Bone marrow (tissue), 2 donors: ENCODE measurements at regions not wholly inside any gene's neighbourhood (a gene's known extent, or its start where the extent isn't known, plus 50 kb on each side); places are given as distances from the start of the nearest gene placed in this dataset.

Source experiments
- DNase-seq, 2 donors: peaks; one replicate each; lab custom pipeline; 2025; lab: John Stamatoyannopoulos, UW

DNA sequence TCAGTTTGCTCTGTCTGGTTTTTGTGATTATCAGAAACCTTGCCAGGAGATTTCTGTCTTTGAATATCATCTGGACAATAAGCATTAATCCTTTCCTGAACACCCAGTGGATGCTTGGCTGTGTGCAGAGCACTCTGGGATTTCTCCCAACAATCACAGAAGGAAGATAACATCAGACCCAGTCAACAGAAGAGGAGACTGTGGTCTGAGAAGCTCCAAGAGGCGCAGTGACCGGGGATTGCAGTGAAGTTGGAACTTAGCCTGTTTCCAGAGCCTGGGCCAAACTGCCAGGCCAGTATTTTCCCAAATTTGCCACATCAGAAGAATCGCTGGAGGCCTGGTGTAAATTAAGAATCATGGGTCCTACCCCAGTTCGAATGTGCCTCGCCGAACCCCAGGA lies 264.7 kb downstream of the C16orf95 start:
- DNase-seq = no peak

DNA sequence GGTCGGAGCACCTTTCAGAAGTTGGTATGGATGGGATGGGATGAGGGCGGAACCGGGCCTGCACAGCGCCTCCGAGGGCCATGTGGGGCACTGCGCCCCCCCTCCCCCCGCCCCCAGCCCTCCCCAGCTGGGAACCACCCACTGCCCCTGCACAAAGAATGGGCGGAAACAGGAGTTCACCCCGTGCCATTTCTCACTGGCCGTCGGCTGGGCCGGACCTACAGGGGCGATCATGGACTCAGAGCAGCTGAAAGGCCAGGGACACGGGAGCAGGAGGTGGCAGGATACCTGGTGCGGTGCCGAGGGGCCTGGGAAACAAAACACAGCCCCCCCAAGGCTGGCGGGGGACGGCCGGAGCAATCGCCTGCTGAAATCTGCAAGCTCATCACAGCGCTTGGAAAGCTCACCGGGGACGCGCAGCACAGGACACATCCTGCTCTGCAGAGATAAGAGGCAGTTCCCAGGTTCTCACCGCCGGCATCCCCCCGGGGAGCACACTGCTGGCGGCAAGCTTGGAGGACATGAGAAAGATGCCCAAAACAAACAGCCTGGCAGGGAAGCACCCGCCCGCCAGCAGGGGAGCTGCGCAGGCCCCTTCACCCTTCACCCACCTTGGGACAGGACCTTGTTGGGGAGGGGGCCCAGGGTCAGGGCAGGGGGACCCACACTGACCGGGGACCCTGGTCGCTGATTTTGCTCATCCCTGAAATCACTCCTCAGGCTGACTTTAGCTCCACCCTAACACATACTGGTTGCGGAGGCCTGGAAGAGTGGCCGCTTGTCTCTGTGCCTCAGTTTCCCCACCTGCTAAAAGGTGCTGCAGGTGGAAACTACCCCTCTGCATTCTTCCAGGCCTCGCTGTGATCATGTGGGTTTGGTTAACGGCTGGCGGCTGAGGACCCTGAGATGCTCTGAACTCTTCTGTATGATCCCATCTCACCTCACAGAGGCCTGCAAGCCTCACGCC lies 263.9 kb downstream of the C16orf95 start:
- no peak for DNase-seq

DNA sequence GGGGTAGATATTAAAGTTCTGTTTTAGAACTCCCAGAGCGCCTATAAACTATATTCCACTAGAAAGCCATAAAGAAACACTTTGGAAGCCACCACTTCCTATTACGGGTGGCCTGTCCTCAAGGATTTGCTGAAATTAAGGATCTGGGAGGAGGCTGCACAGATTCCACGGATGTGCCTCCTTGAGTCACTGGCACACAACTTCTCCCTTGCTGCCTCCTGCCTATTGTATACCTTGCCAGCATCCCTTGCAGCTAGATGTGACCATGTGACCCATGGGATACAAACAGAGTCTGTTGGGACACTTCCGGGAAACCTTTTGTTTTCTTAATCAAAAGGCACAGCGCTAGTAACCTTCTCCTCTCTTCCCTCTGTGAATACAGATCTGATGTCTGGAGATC lies 263.0 kb downstream of the C16orf95 start:
- DNase-seq = no peak

DNA sequence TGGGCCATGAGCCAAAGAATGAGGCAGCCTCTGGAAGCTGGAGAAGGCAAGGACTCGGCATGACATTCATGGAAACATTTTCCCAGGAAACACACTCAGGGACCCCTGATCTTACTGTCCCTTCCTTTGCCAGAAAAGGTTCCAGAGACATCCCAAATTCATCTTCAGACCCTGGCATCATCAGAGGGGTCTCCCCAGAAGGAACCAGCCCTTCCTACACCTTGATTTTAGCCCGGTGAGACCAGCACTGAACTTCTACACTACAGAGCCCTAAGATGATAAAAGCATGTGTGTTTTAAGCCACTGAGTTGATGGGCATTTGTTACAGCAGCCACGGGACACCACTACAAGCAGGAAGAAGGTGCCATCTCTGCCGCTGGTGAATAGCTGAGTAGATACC lies 262.3 kb downstream of the C16orf95 start:
- DNase-seq = no peak

DNA sequence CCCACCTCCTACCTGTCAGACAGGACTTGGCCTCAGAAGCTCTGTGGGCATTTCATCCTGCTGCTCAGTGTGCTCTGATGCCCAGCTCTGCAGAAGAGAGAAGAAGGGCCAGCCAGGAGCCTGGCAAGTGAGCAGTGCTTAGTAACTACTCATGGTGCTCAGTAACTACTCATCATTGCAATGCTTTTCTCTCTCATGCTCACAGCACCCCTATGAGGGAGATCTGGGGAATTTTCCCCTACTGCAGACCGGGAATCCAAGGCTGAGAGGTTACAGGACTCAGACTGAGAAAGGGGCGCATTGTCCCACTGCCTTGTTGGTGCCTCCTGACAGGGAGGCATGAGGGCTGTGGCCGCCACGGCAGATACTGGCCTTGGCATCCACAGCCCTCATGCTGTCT lies 261.1 kb downstream of the C16orf95 start:
- no peak for DNase-seq

DNA sequence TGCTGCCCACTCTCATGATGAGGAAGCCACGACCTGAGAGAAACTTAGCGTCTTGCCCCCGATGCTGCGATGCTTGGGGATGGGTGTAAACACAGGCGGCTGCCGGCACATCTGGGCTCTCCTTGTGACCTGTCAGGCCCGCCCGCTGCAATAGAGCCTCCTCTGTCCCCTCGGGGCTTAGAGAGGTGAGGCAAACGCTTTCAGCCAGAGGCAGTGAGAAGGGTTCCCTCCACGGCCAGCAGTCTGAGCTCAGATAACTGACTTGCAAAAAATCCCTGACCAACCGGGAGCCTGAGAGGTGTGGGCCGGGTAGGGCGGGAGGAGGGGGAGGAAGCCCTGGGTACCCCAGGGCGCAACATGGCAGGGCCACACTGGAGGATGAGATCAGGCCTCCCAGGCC lies 260.6 kb downstream of the C16orf95 start:
- no peak for DNase-seq

DNA sequence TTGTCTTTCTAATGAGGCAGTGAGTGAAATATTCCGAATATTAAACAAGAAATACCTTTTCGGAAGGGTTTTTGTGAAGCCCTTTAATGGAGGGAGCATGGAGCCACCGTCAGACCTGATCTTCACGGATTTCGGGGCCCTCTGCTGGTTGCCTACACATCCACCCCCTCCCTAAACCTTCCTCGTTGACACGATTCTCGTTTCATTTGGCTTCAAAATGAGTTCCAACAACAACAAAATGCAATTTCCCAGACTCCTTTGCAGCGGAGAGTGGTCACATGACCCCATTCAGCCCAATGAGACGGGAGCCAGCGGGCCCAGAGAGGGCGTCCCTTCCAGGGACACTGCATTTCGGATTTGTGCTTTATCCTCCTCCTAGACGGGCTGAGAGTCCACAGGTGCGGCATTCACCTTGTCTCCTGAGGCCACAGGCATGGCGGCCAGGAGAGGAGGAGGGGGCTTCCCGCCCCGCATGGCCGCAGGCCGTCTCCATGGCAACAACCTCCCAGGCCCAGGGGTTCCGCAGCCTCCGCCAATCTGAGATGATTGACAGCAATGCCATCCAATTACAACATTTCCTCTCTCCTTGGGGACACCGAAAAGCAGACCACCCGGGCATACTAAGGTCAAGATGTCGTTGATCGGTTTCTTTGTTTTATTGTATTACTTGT lies 259.8 kb downstream of the C16orf95 start:
- no peak for DNase-seq

DNA sequence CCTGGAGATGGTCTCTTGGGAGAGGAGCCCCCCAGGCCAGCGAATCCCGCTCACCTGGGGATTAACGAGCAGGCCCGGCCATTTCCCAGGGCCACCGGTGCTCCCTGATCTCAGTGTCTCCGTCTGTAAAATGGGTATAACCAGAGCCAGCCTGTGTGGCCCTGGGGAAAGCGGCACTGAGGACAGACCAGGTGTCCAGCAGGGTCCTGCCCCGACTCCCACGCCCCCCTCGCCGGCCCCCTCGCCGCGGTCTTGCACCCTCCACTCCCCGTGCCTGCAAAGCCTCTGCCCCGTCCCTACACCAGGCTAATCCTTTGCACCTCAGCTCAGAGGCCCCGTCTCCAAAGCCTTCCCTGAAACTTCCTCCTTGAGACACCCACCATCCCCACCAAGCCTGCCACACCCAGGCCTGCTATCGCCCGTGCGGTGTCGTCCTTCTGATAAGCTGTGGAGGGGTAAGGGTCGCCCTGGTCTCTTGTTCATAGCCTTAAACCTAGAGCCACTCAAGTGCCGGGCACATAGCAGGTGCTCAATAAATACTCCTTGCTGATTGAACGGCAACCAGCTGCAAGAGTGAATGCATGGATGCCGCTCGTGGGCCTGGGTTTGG lies 259.1 kb downstream of the C16orf95 start:
- no peak for DNase-seq

DNA sequence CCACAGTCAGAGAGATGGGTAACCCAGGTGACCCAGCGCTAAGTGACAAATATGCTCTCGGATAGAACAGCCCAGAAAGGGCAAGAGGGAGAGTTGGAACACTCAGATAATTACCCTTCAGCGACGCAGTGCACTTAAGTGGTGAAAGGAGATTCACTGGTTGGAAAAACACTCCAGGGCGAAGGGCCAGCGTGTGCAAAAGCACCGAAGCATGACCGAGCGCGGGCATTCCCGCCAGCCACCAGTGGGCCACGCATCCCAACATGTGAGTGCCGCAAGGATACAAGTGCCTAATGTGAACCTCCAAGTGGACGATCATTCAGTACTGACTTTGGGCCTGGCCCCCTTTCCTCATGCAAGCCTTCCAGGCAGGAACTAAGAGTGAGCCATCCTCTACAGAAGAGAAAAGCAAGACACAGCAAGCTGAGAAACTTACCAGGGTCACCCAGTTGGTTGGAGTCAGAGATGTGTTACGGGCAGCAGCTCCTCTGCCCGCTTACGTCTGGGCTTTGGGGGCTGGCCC lies 258.4 kb downstream of the C16orf95 start:
- DNase-seq = no peak

DNA sequence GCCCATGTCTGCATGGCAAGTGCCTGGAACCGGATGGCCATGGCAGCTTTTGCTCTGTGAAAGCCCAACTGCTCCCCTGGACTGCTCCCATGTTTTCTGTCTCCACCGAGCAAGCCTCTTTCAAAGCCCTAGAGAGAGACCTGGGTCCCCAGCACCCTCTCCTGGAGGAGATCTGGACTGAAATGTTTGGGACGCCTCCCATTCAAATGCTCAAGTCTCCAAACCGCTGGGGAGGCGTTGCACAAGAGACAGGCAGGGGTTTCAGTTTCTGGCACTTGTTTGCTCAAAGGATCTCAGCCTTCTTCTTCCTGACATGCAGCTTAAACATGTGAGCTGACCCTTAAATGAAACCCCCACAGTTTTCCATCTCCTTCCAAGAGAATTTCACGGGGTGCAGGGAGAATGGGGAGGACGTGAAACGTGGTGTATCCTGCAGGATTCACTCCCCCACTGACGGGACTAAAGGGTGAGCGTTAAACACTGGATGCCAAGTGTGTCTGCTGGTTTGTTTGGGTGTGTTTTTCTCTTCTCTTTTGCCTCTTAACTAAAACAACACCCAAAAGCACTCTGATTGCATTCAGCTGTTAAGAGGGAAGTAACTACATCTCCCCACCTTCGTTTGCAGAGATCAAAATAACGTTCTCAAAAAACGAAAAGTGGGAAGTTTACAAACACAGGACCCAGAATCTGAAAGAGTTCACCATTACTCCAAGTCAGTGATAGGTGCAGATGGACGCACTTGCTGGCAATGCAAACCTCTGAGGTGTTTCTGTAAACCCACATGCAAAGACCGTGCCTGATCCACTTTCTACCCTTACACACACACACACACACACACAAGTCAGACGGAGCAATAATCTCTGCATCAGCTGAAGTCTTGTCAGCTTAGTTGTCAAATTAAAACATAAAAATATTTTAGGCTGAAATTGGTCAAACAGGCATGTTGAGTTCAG lies 256.9 kb downstream of the C16orf95 start:
- no peak for DNase-seq

DNA sequence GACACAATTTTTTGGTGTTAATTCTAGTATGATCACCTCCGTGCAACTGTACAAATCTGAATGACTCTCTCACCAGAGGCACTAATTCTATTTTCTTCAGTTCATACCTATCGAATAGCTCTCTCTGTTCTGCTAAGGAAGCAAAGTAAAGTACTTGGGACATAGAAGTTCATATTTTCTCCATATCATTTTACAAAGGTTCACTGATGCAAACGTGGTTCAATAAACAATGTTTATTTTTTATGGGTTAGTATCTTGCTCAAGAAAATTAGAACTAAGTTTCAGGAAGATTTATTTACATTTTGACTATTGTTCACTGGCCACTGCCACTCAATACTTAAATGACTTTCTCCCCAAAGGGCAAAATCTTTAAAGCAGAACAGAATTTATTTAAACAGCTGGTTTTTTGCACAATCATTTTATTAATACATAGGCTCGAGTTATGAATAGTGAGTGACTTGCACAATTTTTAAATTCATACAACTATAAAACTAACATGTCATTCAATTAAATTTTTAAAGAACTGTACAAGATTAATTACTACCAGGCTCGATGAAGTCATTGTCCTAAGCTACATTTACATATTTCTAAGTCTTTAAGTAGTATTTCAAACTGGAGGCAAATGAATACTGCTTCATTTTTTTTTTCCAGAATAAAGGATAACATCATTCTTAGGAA lies 255.8 kb downstream of the C16orf95 start:
- DNase-seq = no peak

DNA sequence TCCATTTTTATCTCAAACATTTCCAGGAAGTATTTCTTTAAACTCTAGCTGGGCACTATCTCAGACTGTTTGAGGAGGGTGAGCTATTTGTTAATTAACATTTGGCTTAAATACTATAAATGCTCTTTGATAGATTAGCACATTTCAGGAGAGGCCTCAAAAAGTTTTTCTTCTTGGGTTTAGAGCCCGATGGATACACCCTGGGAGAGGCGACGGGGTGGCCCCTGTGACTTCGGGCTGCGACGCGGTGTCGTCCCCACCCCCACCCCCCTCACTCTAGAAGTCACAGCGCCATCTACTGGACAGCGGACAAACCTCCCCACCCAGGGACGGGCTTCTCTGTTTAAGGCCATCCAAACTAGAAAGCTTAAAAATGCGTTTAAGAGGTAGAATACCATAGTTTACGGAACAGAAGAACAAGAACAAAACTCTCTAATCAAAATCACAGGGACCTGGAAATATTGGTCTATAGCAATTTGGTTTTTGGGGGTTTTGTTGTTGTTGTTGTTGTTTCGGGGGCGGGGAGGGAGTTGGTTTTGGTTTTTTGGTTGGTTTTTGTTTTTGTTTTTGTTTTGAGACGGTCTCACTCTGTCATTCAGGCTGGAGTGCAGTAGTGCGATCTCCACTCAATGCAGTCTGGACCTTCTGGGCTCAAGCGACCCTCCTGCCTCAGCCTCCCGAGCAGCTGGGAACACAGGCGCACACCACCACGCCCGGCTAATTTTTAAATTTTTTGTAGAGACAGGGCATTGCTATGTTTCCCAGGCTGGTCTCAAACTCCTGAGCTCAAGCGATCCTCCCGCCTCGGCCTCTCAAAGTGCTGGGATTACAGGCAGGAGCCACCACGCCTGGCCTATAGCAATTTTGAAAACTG lies 254.4 kb downstream of the C16orf95 start:
- peak; percentile 13 to 20 for DNase-seq

DNA sequence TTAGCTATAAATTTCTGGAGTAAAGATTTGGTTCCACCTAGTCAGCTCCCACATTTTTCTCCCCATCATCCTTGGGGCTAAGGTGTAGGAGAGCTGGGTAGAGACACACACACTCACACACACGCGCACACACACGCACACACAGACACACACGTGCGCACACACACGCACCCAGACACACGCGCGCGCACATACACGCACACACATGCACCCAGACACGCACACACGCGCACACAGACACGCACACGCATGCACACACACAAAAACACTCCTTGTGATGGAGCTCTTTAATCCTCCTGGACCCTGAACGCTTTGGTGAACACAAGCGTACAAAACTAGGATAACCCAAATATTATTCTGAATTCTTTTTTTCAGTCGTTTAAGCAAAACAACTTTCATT lies 253.6 kb downstream of the C16orf95 start:
- no peak for DNase-seq

DNA sequence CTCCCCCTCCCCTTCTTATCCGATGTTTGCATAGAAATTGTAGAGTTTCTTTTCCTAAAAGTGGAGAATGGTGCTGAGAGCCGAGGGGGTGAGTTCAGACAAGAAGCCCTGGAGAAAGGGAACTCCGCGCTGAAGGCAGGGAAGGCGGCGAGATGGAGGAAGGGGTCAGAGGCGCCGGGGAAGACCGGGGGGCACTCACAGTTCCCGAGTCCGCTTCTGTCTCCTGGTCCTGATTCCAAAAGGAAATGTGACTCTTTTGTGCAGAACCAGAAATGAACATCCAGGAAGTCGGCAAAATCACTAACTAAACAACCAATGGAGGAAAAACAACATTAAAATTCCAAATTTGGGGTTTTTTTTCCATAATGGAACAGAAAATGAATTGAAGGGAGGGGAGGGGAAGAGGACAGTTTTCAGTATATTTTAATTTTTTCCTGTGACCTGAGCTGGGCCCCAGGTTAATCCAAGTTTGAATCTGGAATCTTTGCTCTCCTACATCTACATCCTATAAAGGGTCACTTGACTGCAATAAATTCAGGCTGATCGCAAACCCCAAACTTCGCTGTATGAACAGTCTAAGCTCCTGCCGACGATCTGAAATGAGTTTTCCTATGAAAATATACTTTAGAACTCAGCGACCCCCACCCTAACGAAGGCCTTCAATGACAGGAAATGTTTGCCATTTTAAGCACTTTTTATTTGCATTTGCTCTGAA lies 252.3 kb downstream of the C16orf95 start:
- no peak for DNase-seq

DNA sequence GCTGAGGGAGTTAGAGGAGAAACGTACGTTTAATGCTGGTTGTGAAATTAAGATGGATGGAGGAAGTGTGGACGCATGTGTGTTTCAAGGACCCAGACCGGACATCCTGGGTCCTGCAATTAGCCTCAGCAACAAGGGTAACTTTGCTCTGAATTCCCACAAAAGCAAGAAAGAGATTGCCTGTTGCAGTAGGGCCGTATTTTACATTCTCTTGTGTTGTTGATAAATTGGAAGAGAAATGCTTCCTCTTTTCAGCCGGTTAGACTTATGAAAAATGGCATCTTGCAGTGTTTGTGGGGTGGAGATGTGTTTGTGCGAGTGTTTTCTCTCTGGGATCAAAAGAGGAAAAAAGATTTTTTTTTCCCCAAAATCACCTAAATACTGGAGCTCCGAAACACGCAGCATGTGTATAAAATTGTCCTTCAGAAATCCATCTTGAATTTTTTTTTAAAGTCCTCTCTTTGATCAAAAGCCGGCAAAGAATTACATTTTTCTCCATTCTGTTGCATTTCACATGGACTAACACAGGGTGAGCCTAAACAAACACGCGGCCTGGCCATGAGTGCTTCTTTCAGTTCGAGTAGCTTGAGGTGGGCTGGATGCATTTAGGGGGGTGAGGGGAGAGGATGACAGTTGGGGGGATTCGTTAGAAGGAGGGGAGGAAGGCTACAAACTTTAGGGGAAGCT lies 251.6 kb downstream of the C16orf95 start:
- DNase-seq = no peak

DNA sequence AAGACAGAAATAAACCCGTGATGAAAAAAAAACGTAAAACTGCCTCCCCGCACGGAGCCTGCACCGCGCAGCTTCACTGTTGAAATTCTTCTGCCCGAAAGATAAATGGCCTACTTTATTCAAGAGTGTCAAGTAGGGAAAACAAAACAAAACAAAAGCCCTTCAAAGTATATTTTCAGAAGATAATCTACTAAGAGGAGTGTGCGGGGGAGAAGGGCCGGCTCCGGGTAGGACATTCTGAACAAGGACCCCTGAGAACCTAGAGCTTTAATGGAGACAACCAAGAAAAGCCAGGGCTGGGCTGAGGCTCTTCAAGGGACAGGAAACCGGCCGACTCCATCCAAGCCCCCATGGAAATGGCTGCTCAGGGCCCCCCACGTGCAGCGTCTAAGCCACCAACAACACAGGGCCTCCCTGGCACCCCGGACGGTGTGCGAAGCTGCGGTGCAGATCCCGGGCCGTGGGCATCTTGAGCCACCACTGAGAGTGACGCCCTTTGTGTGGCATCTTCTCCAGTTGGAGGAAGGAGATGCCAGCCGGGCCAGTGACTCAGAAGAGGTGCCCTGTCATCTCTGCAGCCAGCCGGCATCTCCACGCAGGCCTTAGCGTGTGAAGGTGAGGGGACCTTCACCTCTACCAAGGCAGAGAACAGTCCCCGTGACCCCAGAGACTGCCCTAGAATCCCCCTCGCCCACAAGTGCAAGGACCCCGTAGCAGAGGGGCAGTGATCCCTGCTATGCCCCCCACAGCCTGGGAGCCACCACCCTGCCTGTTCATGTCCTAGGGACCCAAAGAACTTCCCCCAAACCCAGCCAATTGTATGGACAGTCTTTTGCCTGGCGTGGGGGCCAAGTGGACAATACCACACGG lies 250.8 kb downstream of the C16orf95 start:
- no peak for DNase-seq

DNA sequence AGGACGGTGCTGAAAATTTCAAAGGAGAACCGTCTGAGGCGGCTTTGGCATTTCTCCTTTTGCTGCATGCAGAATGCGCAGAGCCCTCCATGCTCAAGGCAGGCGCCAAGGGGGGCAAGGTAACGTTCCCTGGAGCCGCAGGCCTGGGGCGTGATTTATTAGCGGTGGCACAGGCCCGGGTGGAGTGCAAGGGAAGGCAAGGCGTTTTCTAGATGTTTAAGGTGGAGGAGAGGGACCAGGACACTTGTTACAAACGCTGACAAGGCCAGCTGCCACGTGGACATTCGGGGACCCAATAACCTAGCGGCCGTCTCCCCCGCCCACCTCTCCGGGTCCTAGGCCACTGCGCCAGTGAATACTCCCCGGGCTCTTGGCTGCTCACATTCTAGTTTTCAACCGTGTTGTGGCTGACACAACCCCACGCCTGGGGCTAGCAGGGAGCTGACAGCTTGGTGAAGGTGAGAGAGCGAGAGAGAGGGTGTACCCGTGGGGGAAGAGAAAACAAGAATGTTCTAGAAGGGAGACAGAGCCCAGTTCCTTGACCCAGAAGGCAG lies 250.1 kb downstream of the C16orf95 start:
- no peak for DNase-seq
